GM23248 (cell line): ENCODE measurements at regions not wholly inside any gene's neighbourhood (a gene's known extent, or its start where the extent isn't known, plus 50 kb on each side); places are given as distances from the start of the nearest gene placed in this dataset.

Source experiments
- EZH2 ChIP-seq: fragments of 200-600 bp; sonication (generic); IDR thresholded peaks from 2 replicates; pipeline ENCODE4 v1.6.1; 2018; ENCODE audit warnings: antibody characterized with exemption, mild to moderate bottlenecking; ENCODE audit not compliant: insufficient read depth, poor library complexity, severe bottlenecking
- EZH2phosphoT487 ChIP-seq: fragments of 200-600 bp; sonication (generic); IDR thresholded peaks from 2 replicates; pipeline ENCODE4 v1.6.1; 2018; ENCODE audit warnings: antibody characterized with exemption, moderate library complexity, mild to moderate bottlenecking, low read depth; ENCODE audit not compliant: insufficient read depth

- TF ChIP-seq EZH2 (no peak), EZH2phosphoT487 (no peak)
These were observed 981.1 kb upstream of the AGA start for GRCh38 chr4:178423366-178423765.
